ENCODE measurements at regions not wholly inside any gene's neighbourhood (a gene's known extent, or its start where the extent isn't known, plus 50 kb on each side); places are given as distances from the start of the nearest gene placed in this dataset.

- in situ Hi-C loops (cut with MboI; ENCODE audit: low pct_unique_long_range_greater_than_20kb, low sequenced_read_pairs): no loop called here
- DNase-seq: no peak
Measured at GRCh38 chr5:2147504-2148311, 265.0 kb upstream of the IRX4 start.

- no peak for DNase-seq
- in situ Hi-C loops (cut with MboI; ENCODE audit: low pct_unique_long_range_greater_than_20kb, low sequenced_read_pairs): no loop called here
Measured at GRCh38 chr5:2143646-2144353, 261.1 kb upstream of the IRX4 start.

GRCh38 chr5:2143088-2143487 lies 260.4 kb upstream of the IRX4 start:
- in situ Hi-C loops (cut with MboI; ENCODE audit: low pct_unique_long_range_greater_than_20kb, low sequenced_read_pairs): no loop called here
- DNase-seq: no peak

- in situ Hi-C loops (cut with MboI; ENCODE audit: low pct_unique_long_range_greater_than_20kb, low sequenced_read_pairs): no loop called here
- no peak for DNase-seq
Measured at GRCh38 chr5:2142456-2142954, 259.8 kb upstream of the IRX4 start.

- in situ Hi-C loops (cut with MboI; ENCODE audit: low pct_unique_long_range_greater_than_20kb, low sequenced_read_pairs): no loop called here
- DNase-seq: no peak
Measured at GRCh38 chr5:2141254-2142000, 258.7 kb upstream of the IRX4 start.

GRCh38 chr5:2140501-2141175 lies 257.9 kb upstream of the IRX4 start:
- DNase-seq: no peak
- in situ Hi-C loops (cut with MboI; ENCODE audit: low pct_unique_long_range_greater_than_20kb, low sequenced_read_pairs): no loop called here

- in situ Hi-C loops (cut with MboI; ENCODE audit: low pct_unique_long_range_greater_than_20kb, low sequenced_read_pairs): no loop called here
Measured at GRCh38 chr5:2139478-2139877, 256.8 kb upstream of the IRX4 start.

GRCh38 chr5:2138896-2139295 lies 256.2 kb upstream of the IRX4 start:
- in situ Hi-C loops (cut with MboI; ENCODE audit: low pct_unique_long_range_greater_than_20kb, low sequenced_read_pairs): no loop called here
- DNase-seq: no peak

More at GRCh38 chr5:2139478-2139877, 256.8 kb upstream of the IRX4 start:
- DNase-seq: no peak

GRCh38 chr5:2137444-2138050 lies 254.8 kb upstream of the IRX4 start:
- no peak for DNase-seq
- in situ Hi-C loops (cut with MboI; ENCODE audit: low pct_unique_long_range_greater_than_20kb, low sequenced_read_pairs): no loop called here

- no peak for DNase-seq
- in situ Hi-C loops (cut with MboI; ENCODE audit: low pct_unique_long_range_greater_than_20kb, low sequenced_read_pairs): no loop called here
Measured at GRCh38 chr5:2136728-2137333, 254.1 kb upstream of the IRX4 start.

- in situ Hi-C loops (cut with MboI; ENCODE audit: low pct_unique_long_range_greater_than_20kb, low sequenced_read_pairs): no loop called here
- no peak for DNase-seq
Measured at GRCh38 chr5:2135833-2136232, 253.1 kb upstream of the IRX4 start.

- no peak for DNase-seq
- in situ Hi-C loops (cut with MboI; ENCODE audit: low pct_unique_long_range_greater_than_20kb, low sequenced_read_pairs): no loop called here
Measured at GRCh38 chr5:2135354-2135753, 252.6 kb upstream of the IRX4 start.

GRCh38 chr5:2134543-2135292 lies 252.0 kb upstream of the IRX4 start:
- in situ Hi-C loops (cut with MboI; ENCODE audit: low pct_unique_long_range_greater_than_20kb, low sequenced_read_pairs): no loop called here
- DNase-seq: no peak

- in situ Hi-C loops (cut with MboI; ENCODE audit: low pct_unique_long_range_greater_than_20kb, low sequenced_read_pairs): no loop called here
- DNase-seq: no peak
Measured at GRCh38 chr5:2133936-2134335, 251.2 kb upstream of the IRX4 start.

- in situ Hi-C loops (cut with MboI; ENCODE audit: low pct_unique_long_range_greater_than_20kb, low sequenced_read_pairs): no loop called here
- DNase-seq: no peak
Measured at GRCh38 chr5:2133080-2133479, 250.4 kb upstream of the IRX4 start.

GRCh38 chr5:2132497-2132847 lies 249.7 kb upstream of the IRX4 start:
- in situ Hi-C loops (cut with MboI; ENCODE audit: low pct_unique_long_range_greater_than_20kb, low sequenced_read_pairs): no loop called here

GRCh38 chr5:2131826-2132496 lies 249.2 kb upstream of the IRX4 start:
- in situ Hi-C loops (cut with MboI; ENCODE audit: low pct_unique_long_range_greater_than_20kb, low sequenced_read_pairs): no loop called here
- no peak for DNase-seq

More at GRCh38 chr5:2132497-2132847, 249.7 kb upstream of the IRX4 start:
- DNase-seq: no peak

Measured in KBM-7 (cell line).